ENCODE measurements at regions not wholly inside any gene's neighbourhood (a gene's known extent, or its start where the extent isn't known, plus 50 kb on each side); places are given as distances from the start of the nearest gene placed in this dataset.

GRCh38 chr3:165624761-165625160, 212.5 kb downstream of the BCHE start:
- no peak for TF ChIP-seq MAX (IDR thresholded peaks at IDR 0.05)
- TF ChIP-seq RAD21 (IDR thresholded peaks at IDR 0.05; ENCODE audit: low read depth) = peak; percentile 53
- no peak for TF ChIP-seq ZNF274 (IDR thresholded peaks at IDR 0.05; ENCODE audit: low read depth, low read length)
- peak in 2 of 3 experiments; percentile 58 to 59; a peak in 4 of 6 replicates for TF ChIP-seq CTCF (IDR thresholded peaks at IDR 0.05 in 2 of 3, conservative IDR thresholded peaks at IDR 0.05 in 1 of 3; ENCODE audit: borderline replicate concordance in 1 of 3, insufficient read depth in 1 of 3, low read depth in 2 of 3, low read length in 2 of 3)
- H3K36me3 ChIP-seq (ENCODE audit: control insufficient read depth in 1 of 2, insufficient read depth in 2 of 2, low read length in 2 of 2) = no peaks in the 10 kb centered on the region
- no peak for DNase-seq (ENCODE audit: low read depth, low spot score)
- ChIA-PET RAD21 (ENCODE audit: low non-redundant PET in 1 of 2, low total read pairs in 2 of 2, uncharacterized antibody in 2 of 2, unreplicated experiment in 2 of 2) (no interaction called here), CTCF (no interaction called here), POLR2A (no interaction called here)
- no peak overlapping the region for H3K4me2 ChIP-seq (ENCODE audit: low read length)
- no peaks in the 10 kb centered on the region for H3K9me3 ChIP-seq (ENCODE audit: control insufficient read depth in 1 of 2, insufficient read depth in 1 of 2, low read depth in 1 of 2, low read length in 2 of 2)
- H2AFZ ChIP-seq (ENCODE audit: low read depth, low read length, poor library complexity, severe bottlenecking) = no peak overlapping the region
- no TSS peak for BruUV-seq (replicated peaks)
- peak; percentile 70 for ATAC-seq
- H3K9ac ChIP-seq (ENCODE audit: low read length) = no peak overlapping the region
- no peak overlapping the region for H3K4me3 ChIP-seq (replicated peaks in 1 of 2; ENCODE audit: low read depth in 1 of 2, low read length in 2 of 2)
- no peaks in the 10 kb centered on the region for H3K9me2 ChIP-seq (ENCODE audit: insufficient read depth)
- intact Hi-C loops (cut with micrococcal nuclease) = no loop called here
- no peaks in the 10 kb centered on the region for H4K20me1 ChIP-seq (ENCODE audit: insufficient read depth)
- no peaks in the 10 kb centered on the region for H3K79me2 ChIP-seq (ENCODE audit: insufficient read depth, low read length)
- no peak overlapping the region for H3K27ac ChIP-seq (ENCODE audit: low read depth, low read length)
- H3K4me1 ChIP-seq (ENCODE audit: control insufficient read depth in 1 of 2, insufficient read depth in 2 of 2, low read length in 2 of 2) = no peaks in the 10 kb centered on the region
- no peaks in the 10 kb centered on the region for H3K27me3 ChIP-seq (ENCODE audit: insufficient read depth, low read length)

GRCh38 chr3:165622356-165622755, 214.9 kb downstream of the BCHE start:
- no peaks in the 10 kb centered on the region for H3K36me3 ChIP-seq (ENCODE audit: control insufficient read depth in 1 of 2, insufficient read depth in 2 of 2, low read length in 2 of 2)
- no peaks in the 10 kb centered on the region for H3K9me2 ChIP-seq (ENCODE audit: insufficient read depth)
- H3K9me3 ChIP-seq (ENCODE audit: control insufficient read depth in 1 of 2, insufficient read depth in 1 of 2, low read depth in 1 of 2, low read length in 2 of 2) = no peaks in the 10 kb centered on the region
- H3K4me2 ChIP-seq (ENCODE audit: low read length) = no peak overlapping the region
- TF ChIP-seq CTCF (IDR thresholded peaks at IDR 0.05 in 2 of 3, conservative IDR thresholded peaks at IDR 0.05 in 1 of 3; ENCODE audit: borderline replicate concordance in 1 of 3, insufficient read depth in 1 of 3, low read depth in 2 of 3, low read length in 2 of 3) = peak in 1 of 3 experiments; percentile 15; a peak in 1 of 6 replicates
- no peak for TF ChIP-seq YY1 (IDR thresholded peaks at IDR 0.05; ENCODE audit: extremely low read depth, insufficient replicate concordance, low read depth, low read length)
- TF ChIP-seq RAD21 (IDR thresholded peaks at IDR 0.05; ENCODE audit: low read depth) = 0 out of 2 replicates have a peak, but pooled peaks have one; percentile 5
- no peak for TF ChIP-seq JUND (IDR thresholded peaks at IDR 0.05)
- H2AFZ ChIP-seq (ENCODE audit: low read depth, low read length, poor library complexity, severe bottlenecking) = no peak overlapping the region
- H3K27me3 ChIP-seq (ENCODE audit: insufficient read depth, low read length) = no peaks in the 10 kb centered on the region
- ATAC-seq = no peak
- intact Hi-C loops (cut with micrococcal nuclease) = no loop called here
- ChIA-PET RAD21 (ENCODE audit: low non-redundant PET in 1 of 2, low total read pairs in 2 of 2, uncharacterized antibody in 2 of 2, unreplicated experiment in 2 of 2) (no interaction called here), POLR2A (no interaction called here), CTCF (no interaction called here)
- no peak overlapping the region for H3K27ac ChIP-seq (ENCODE audit: low read depth, low read length)
- H3K9ac ChIP-seq (ENCODE audit: low read length) = no peak overlapping the region
- H3K79me2 ChIP-seq (ENCODE audit: insufficient read depth, low read length) = no peaks in the 10 kb centered on the region
- no peak for DNase-seq (ENCODE audit: low read depth, low spot score)
- no TSS peak for BruUV-seq (replicated peaks)
- no peak overlapping the region for H3K4me3 ChIP-seq (replicated peaks in 1 of 2; ENCODE audit: low read depth in 1 of 2, low read length in 2 of 2)
- no peaks in the 10 kb centered on the region for H3K4me1 ChIP-seq (ENCODE audit: control insufficient read depth in 1 of 2, insufficient read depth in 2 of 2, low read length in 2 of 2)
- H4K20me1 ChIP-seq (ENCODE audit: insufficient read depth) = no peaks in the 10 kb centered on the region
